Right renal cortex interstitium (tissue), 3 donors: ENCODE measurements at regions not wholly inside any gene's neighbourhood (a gene's known extent, or its start where the extent isn't known, plus 50 kb on each side); places are given as distances from the start of the nearest gene placed in this dataset.
"Not testable (repeated sequence)": the region's sequence is repeated elsewhere in the genome, so short reads cannot be mapped to it uniquely, and the experiment has no call there.

Experiments used
- DNase-seq, 3 donors: peaks; one replicate each; pipeline ENCODE4 v3.0.0-alpha.2; 2013; ENCODE audit warnings: low read depth in 3 of 3, low spot score in 2 of 3

GRCh38 chr6:114735025-114735735 lies 392.4 kb upstream of the HS3ST5 start:
- no peak for DNase-seq

GRCh38 chr6:114733596-114733995 lies 390.8 kb upstream of the HS3ST5 start:
- no peak for DNase-seq

- DNase-seq, result no peak
These were observed 376.0 kb upstream of the HS3ST5 start for GRCh38 chr6:114718716-114719270.

GRCh38 chr6:114718186-114718585 lies 375.4 kb upstream of the HS3ST5 start:
- DNase-seq, result no peak

- no peak for DNase-seq
These were observed 372.1 kb upstream of the HS3ST5 start for GRCh38 chr6:114714836-114715507.

- no peak for DNase-seq
These were observed 370.9 kb upstream of the HS3ST5 start for GRCh38 chr6:114713690-114714089.

GRCh38 chr6:114712129-114712662 lies 369.4 kb upstream of the HS3ST5 start:
- DNase-seq, result no peak

GRCh38 chr6:114707081-114707620 lies 364.3 kb upstream of the HS3ST5 start:
- DNase-seq, result no peak

GRCh38 chr6:114690625-114691024 lies 347.8 kb upstream of the HS3ST5 start:
- no peak for DNase-seq

GRCh38 chr6:114659513-114659912 lies 316.7 kb upstream of the HS3ST5 start:
- no peak for DNase-seq

GRCh38 chr6:114651611-114652010 lies 308.8 kb upstream of the HS3ST5 start:
- no peak for DNase-seq

GRCh38 chr6:114650891-114651290 lies 308.1 kb upstream of the HS3ST5 start:
- DNase-seq, result no peak

- DNase-seq, result no peak
These were observed 306.5 kb upstream of the HS3ST5 start for GRCh38 chr6:114649298-114649697.

GRCh38 chr6:114648847-114649246 lies 306.0 kb upstream of the HS3ST5 start:
- DNase-seq, result no peak

- DNase-seq, result no peak
These were observed 295.5 kb upstream of the HS3ST5 start for GRCh38 chr6:114638341-114638740.

- no peak for DNase-seq
These were observed 291.2 kb upstream of the HS3ST5 start for GRCh38 chr6:114634016-114634415.

GRCh38 chr6:114626226-114626625 lies 283.4 kb upstream of the HS3ST5 start:
- not testable (repeated sequence) for DNase-seq

GRCh38 chr6:114619621-114620200 lies 276.9 kb upstream of the HS3ST5 start:
- DNase-seq, result no peak

GRCh38 chr6:114611696-114612095 lies 268.9 kb upstream of the HS3ST5 start:
- no peak for DNase-seq

GRCh38 chr6:114608091-114608490 lies 265.3 kb upstream of the HS3ST5 start:
- no peak for DNase-seq

GRCh38 chr6:114605656-114606055 lies 262.8 kb upstream of the HS3ST5 start:
- DNase-seq, result no peak
